ENCODE measurements at regions not wholly inside any gene's neighbourhood (a gene's known extent, or its start where the extent isn't known, plus 50 kb on each side); places are given as distances from the start of the nearest gene placed in this dataset.

GRCh38 chr12:113766131-113766878 lies 199.8 kb downstream of the RBM19 start:
- intact Hi-C loops (cut with micrococcal nuclease): no loop called here

GRCh38 chr12:113764661-113765060 lies 201.5 kb downstream of the RBM19 start:
- intact Hi-C loops (cut with micrococcal nuclease): no loop called here

GRCh38 chr12:113762882-113763816 lies 203.0 kb downstream of the RBM19 start:
- intact Hi-C loops (cut with micrococcal nuclease): no loop called here

- intact Hi-C loops (cut with micrococcal nuclease): no loop called here
These were observed 203.8 kb downstream of the RBM19 start for GRCh38 chr12:113762155-113762881.

GRCh38 chr12:113759135-113759534 lies 207.0 kb downstream of the RBM19 start:
- intact Hi-C loops (cut with micrococcal nuclease): no loop called here

- intact Hi-C loops (cut with micrococcal nuclease): no loop called here
These were observed 207.8 kb downstream of the RBM19 start for GRCh38 chr12:113758165-113758924.

GRCh38 chr12:113757221-113758002 lies 208.7 kb downstream of the RBM19 start:
- intact Hi-C loops (cut with micrococcal nuclease): no loop called here

- intact Hi-C loops (cut with micrococcal nuclease): no loop called here
These were observed 209.5 kb downstream of the RBM19 start for GRCh38 chr12:113756609-113757008.

GRCh38 chr12:113755098-113755497 lies 211.0 kb downstream of the RBM19 start:
- intact Hi-C loops (cut with micrococcal nuclease): no loop called here

- intact Hi-C loops (cut with micrococcal nuclease): no loop called here
These were observed 214.6 kb downstream of the RBM19 start for GRCh38 chr12:113751513-113751912.

- intact Hi-C loops (cut with micrococcal nuclease): no loop called here
These were observed 216.7 kb downstream of the RBM19 start for GRCh38 chr12:113749433-113749815.

- intact Hi-C loops (cut with micrococcal nuclease): no loop called here
These were observed 217.3 kb downstream of the RBM19 start for GRCh38 chr12:113748707-113749432.

- intact Hi-C loops (cut with micrococcal nuclease): no loop called here
These were observed 219.1 kb downstream of the RBM19 start for GRCh38 chr12:113747017-113747416.

- intact Hi-C loops (cut with micrococcal nuclease): no loop called here
These were observed 221.2 kb downstream of the RBM19 start for GRCh38 chr12:113744802-113745395.

GRCh38 chr12:113742801-113743200 lies 223.3 kb downstream of the RBM19 start:
- intact Hi-C loops (cut with micrococcal nuclease): no loop called here

GRCh38 chr12:113740699-113741098 lies 225.4 kb downstream of the RBM19 start:
- intact Hi-C loops (cut with micrococcal nuclease): no loop called here

- intact Hi-C loops (cut with micrococcal nuclease): no loop called here
These were observed 231.0 kb downstream of the RBM19 start for GRCh38 chr12:113735131-113735530.

- intact Hi-C loops (cut with micrococcal nuclease): no loop called here
These were observed 231.6 kb downstream of the RBM19 start for GRCh38 chr12:113734503-113734902.

GRCh38 chr12:113732916-113733315 lies 233.2 kb downstream of the RBM19 start:
- intact Hi-C loops (cut with micrococcal nuclease): no loop called here

All from T-helper 2 cell treated with Interferon-gamma antibody and Interleukin-4, amounts not matched to agents 100 ng/mL and 5 ng/mL, for 36 hours (primary cell).